Right ventricle myocardium inferior (tissue), 1 donor: ENCODE measurements at regions not wholly inside any gene's neighbourhood (a gene's known extent, or its start where the extent isn't known, plus 50 kb on each side); places are given as distances from the start of the nearest gene placed in this dataset.

Experiments used
- ATAC-seq: fragments of 200-7000 bp; cut with Tn5 transposase; one replicate; pipeline ENCODE4 v1.9.1; 2020; ENCODE audit warnings: mild to moderate bottlenecking, moderate library complexity
- DNase-seq: peaks from one replicate; pipeline ENCODE4 v3.0.0; 2021; ENCODE audit errors: missing footprints
- intact Hi-C: fragments of 100-400 bp; cut with DNase I; formaldehyde crosslinking; loops from one replicate; pipeline ENCODE4 v1.11.0; 2022
- donor health status: DM: no; HTN: yes; CAD: no; lungs with severe emphysema.

DNA sequence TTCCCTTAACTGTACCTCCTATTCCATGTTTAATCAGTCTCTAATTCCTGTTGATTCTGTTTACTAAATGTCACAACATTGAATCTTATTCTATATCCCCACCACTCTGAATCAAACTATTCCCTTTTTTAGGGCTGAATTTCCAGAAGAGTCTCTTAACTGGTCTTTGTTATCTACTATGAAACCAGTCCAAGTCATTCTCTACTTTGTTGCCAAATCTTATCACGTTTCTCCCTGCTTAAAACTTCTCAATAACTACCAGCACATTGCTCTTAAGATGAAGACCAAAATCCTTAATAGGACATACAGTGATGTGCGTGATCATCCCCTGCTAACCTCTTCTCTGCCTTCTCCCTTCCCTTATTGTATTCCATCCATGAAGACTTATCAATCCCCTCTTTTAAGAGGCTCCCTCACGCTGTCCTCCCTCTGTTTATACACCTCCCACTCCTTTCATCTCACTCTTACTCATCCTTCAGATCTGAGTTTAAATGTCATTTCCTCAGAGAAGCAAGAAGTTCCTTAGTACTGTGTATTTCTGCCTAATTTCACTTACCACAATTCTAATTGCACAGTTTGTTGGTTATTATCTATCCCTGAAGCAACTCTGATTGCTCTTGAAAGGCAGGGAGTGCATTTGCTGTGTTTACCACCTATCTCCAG lies 143.0 kb upstream of the AHI1 start:
- no peak for ATAC-seq
- no peak for DNase-seq
- intact Hi-C loops: no loop called here

GRCh38 chr6:135642912-135643311 lies 145.4 kb upstream of the AHI1 start:
- intact Hi-C loops: no loop called here
- ATAC-seq (no peak), DNase-seq (no peak)

- ATAC-seq (no peak), DNase-seq (no peak)
- intact Hi-C loops: no loop called here
Measured at GRCh38 chr6:135644394-135644793, 146.9 kb upstream of the AHI1 start.

DNA sequence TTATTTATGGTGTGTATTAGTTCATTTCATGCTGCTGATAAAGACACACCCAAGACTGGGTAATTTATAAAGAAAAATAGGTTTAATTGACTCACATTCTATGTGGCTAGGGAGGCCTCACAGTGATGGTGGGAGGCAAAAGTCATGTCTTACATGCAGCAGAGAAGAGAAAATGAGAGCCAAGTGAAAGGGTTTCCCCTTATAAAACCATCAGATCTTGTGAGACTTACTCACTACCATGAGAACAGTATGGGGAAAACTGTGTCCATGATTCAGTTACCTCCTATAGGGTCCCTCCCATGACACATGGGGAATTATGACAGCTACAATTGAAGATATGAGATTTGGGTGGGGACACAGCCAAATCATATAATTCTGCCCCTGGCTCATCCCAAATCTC lies 150.0 kb upstream of the AHI1 start:
- ATAC-seq (no peak), DNase-seq (no peak)
- intact Hi-C loops: no loop called here

DNA sequence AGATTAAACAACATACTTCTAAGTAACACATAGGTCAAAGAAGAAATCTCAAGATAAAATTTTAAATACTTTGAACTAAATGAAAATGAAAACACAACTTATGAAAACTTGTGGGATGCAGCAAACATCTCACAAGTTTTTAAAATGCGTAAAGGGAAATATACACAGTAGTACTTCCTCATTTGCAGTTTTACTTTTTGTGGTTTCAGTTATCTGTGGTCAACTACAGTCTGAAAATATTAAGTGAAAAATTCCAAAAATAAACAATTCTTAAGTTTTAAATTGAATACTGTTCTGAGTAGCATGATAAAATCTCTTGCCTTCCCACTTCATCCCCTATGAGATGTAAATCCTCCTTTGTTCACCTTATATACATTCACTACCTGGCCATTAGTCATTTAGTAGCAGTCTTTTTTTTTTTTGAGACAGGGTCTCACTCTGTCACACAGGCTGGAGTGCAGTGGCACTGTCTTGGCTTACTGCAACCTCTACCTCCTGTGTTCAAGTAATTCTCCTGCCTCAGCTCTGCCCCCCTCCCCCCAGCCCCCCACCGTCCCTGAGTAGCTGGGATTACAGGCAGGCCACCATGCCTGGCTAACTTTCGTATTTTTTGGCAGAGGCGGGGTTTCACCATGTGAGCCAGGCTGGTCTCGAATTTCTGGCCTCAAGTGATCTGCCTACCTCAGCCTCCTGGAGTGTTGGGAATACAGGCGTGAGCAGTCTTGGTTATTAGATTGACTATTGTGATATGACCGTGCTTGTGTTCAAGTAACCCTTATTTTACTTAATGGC lies 154.6 kb upstream of the AHI1 start:
- DNase-seq (no peak), ATAC-seq (no peak)
- intact Hi-C loops: no loop called here

- DNase-seq: no peak
- intact Hi-C loops: no loop called here
Measured at GRCh38 chr6:135655055-135655454, 157.5 kb upstream of the AHI1 start.

GRCh38 chr6:135657207-135657606 lies 159.7 kb upstream of the AHI1 start:
- intact Hi-C loops: no loop called here
- no peak for DNase-seq
- peak; percentile 50 for ATAC-seq

More at GRCh38 chr6:135655055-135655454, 157.5 kb upstream of the AHI1 start:
- ATAC-seq: no peak

- ATAC-seq (no peak), DNase-seq (no peak)
- intact Hi-C loops: no loop called here
Measured at GRCh38 chr6:135658481-135658880, 160.9 kb upstream of the AHI1 start.

DNA sequence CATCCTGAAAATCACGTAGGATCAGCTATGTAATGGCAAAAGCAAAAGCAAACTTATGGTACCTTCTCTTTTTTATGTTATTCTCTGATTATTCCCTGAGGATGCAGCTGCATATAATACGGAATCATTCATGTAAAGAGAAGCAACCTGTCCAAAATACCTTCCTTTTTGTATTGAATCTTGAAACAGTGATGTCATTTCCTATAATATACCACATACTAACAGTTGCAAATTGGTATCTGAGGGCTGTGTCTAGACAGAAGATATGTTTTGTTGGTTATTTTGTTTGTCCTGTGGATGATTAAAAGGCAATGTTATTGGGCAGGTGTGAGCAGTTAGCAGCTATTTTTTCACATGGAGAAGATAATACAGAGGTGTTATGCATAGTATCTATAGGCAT lies 161.4 kb upstream of the AHI1 start:
- DNase-seq: no peak
- intact Hi-C loops: no loop called here
- no peak for ATAC-seq

- intact Hi-C loops: no loop called here
- ATAC-seq (no peak), DNase-seq (no peak)
Measured at GRCh38 chr6:135664527-135664926, 167.0 kb upstream of the AHI1 start.

DNA sequence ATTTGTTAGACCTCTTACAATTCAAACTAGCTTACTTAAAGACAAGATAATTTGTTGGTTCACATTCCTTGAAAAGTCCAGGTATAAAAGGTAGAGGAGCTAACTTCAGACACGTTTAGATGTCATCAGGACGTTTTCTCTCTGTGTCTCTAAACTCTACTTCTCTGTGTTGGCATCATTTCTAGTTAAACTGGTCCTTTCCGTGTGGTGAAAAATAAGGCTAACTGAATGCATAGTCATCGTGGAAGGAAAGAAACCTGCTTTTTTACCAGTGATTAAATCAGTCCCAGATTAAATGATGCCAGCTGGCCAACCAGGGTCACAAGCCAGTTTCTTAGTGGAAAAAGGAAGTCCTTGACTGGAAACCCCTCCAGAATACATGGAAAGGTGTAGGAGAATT lies 168.4 kb upstream of the AHI1 start:
- DNase-seq (no peak), ATAC-seq (no peak)
- intact Hi-C loops: no loop called here

- intact Hi-C loops: no loop called here
Measured at GRCh38 chr6:135667691-135668455, 170.3 kb upstream of the AHI1 start.

DNA sequence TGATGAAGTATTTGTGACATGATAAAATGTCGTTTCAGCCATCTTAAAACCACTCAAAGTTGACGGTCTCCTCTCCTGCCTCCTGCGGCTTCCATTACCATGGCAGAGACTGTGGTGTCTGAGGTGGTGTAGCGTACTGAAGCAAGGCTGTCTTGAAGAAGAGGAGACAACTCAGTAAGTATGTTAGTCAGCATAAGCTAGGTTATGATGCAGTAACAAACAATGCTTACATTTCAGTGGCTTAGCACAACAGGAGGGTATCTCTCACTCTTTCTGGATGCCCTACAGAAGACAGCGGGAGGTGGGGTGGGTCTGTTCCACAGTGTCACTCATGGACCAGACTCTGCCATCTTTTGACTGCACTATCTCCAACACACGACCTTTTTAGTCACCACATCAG lies 174.7 kb upstream of the AHI1 start:
- intact Hi-C loops: no loop called here
- ATAC-seq: no peak
- no peak for DNase-seq

More at GRCh38 chr6:135667691-135668455, 170.3 kb upstream of the AHI1 start:
- peak; percentile 68 for DNase-seq
- peak; percentile 64 for ATAC-seq

DNA sequence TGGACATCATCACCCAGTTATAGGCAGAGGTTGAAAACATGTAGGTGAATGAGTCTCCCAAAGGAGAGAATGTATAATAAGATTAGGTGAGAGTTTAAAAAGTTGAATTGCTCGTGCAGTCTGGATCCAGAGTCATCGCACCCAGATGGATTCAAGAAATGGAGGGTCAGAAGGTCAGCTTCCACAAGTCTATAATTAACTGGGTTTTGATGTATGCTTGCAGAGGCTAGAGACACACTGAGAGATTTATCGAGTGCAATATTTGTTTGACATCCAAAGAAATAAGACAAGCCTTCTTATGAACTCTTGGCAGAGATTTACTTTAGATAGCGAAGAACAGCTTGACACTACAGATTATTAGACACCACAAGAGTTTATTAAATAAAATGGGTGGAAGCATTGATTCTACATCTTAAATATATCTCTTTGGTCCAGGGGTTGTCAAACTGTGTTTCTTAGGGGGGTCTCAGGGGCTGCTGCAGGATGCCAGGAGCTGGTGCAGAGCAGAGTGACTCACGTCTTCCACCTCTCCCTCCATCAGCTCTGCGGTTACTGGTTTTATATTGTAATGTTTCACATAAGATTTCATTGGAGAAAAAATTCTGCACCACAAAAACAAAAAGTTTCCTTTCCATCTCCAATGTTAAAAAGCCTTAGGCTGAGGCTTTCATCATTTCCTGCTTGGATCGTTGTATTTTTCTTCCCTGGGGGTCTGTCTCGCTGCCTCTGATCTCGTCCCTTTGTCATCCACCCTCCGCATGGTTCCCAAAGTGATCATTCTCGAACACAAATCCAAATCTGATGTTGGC lies 176.2 kb upstream of the AHI1 start:
- ATAC-seq (no peak), DNase-seq (no peak)
- intact Hi-C loops: no loop called here

DNA sequence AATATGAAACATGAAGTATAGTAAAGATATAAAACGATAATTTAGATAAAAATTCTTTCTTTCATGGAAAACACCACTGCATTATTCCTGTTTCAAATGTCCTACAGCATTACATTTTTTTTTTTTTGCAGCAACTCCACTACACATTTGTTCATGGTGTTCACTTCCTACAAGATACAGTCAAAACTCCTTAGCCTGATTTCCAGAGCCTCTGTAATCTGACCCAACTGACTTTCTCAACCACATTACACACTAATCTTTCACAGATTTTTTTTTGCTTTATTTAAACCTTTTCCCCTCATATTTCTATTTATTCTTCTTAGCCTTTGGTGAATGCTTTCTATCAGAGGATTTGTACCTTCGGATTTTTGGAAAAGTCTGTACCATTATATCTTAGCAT lies 176.5 kb upstream of the PDE7B start:
- ATAC-seq (no peak), DNase-seq (no peak)
- intact Hi-C loops: no loop called here

- DNase-seq (no peak), ATAC-seq (no peak)
- intact Hi-C loops: no loop called here
Measured at GRCh38 chr6:135675862-135676261, 175.6 kb upstream of the PDE7B start.

- intact Hi-C loops: no loop called here
- ATAC-seq: no peak
- DNase-seq: no peak
Measured at GRCh38 chr6:135680964-135681913, 170.3 kb upstream of the PDE7B start.

GRCh38 chr6:135686784-135687301 lies 164.7 kb upstream of the PDE7B start:
- DNase-seq (no peak), ATAC-seq (peak; percentile 79)
- intact Hi-C loops: no loop called here
